ENCODE measurements at regions not wholly inside any gene's neighbourhood (a gene's known extent, or its start where the extent isn't known, plus 50 kb on each side); places are given as distances from the start of the nearest gene placed in this dataset.

DNA sequence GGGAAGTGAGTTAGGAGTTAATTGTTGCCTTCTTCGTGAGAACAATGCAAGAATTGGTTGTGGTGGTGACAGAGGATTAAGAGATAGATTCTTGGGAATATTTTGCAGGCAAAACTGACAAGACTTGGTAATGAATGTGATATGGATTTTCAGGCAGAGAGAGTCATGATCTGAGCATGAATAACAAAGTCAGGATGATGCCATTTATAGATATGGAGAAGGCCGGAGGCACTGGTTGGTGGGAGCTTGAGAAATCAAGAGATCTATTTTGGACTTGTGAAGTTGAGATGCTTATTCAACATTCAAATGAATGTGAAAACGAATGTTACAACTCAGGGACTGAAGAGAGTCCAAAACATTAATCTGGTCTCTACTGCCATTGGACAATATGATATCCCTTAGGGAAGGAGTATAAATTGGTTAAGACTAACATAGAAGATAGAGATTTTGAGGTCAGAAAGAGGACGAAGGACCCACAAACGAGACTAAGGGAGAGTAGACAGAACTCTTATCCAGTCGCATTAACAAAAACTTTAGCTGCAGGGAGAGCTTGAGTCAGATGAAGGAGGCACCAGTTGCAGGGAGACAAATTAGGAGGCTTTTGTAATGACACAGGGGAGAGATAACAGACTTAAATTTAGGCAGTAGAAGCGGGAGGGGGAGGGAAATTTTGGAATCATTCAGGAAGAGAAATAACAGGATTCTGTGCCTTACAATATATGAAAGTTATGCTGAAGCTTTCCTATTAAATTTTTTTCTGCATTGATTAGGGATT lies 1090.6 kb downstream of the GALC start:
- TF ChIP-seq, protein P1, sequence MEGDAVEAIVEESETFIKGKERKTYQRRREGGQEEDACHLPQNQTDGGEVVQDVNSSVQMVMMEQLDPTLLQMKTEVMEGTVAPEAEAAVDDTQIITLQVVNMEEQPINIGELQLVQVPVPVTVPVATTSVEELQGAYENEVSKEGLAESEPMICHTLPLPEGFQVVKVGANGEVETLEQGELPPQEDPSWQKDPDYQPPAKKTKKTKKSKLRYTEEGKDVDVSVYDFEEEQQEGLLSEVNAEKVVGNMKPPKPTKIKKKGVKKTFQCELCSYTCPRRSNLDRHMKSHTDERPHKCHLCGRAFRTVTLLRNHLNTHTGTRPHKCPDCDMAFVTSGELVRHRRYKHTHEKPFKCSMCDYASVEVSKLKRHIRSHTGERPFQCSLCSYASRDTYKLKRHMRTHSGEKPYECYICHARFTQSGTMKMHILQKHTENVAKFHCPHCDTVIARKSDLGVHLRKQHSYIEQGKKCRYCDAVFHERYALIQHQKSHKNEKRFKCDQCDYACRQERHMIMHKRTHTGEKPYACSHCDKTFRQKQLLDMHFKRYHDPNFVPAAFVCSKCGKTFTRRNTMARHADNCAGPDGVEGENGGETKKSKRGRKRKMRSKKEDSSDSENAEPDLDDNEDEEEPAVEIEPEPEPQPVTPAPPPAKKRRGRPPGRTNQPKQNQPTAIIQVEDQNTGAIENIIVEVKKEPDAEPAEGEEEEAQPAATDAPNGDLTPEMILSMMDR (IDR thresholded peaks at IDR 0.05), result no peak
- TF ChIP-seq EZH2 (IDR thresholded peaks at IDR 0.05), result no peak

All from neural progenitor cell (in vitro differentiated cells).